NCI-H2171 treated with DMSO at 0.1 percent for 48 hours (cell line): ENCODE measurements at regions not wholly inside any gene's neighbourhood (a gene's known extent, or its start where the extent isn't known, plus 50 kb on each side); places are given as distances from the start of the nearest gene placed in this dataset.
"Not testable (repeated sequence)": the region's sequence is repeated elsewhere in the genome, so short reads cannot be mapped to it uniquely, and the experiment has no call there.

Experiments
- DNase-seq: peaks from one replicate; lab custom pipeline; 2025; lab: John Stamatoyannopoulos, UW

DNA sequence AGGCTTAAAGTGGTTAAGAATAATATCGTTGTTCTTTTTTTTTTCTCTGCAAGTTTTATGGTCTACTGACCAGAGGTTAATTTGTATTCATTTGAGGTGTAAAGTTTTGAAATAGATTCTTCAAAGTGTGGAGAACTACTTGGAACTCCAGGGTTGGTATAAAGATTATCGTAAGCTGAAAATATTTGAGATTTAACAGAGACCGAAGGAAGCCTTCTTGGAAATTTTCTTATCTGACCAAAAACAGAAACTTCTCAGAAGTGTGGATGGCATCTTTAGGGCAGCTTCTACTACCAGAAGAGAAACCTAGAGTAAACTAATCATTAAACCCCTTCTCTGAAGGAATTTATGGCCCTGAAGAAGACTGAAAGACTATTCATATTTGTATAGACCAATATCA lies 206.8 kb upstream of the MON1B start:
- DNase-seq, result no peak

DNA sequence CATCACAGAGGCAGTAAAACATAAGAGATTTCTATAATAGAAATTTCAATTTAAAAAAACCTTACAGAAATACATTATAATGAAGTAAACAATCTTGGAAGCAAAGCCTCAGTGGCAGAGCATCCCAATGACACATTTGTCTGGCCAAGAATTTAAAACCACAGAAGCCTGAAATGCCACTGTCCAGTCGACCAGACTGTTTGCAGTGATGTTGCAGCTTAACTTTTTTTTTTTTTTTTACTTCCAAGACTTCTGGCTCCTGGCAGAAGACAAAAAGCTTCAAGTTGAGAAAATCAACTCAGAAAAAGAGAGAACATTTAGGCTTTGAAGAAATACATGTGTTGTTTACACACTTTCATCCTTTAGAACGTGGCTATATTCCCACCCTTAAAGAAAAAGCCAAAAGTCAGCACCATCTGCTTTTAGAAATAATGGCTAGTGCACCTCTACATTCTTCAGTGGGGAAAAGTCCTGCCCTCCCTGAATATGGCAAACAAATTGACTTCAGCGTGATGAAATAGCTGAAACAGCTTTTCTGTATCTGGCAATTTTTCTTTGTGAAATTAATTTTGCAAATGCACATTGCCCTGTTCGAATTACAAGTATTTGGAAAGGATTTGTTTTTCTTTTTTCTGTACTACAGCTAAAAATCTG lies 205.5 kb upstream of the MON1B start:
- DNase-seq, result no peak

DNA sequence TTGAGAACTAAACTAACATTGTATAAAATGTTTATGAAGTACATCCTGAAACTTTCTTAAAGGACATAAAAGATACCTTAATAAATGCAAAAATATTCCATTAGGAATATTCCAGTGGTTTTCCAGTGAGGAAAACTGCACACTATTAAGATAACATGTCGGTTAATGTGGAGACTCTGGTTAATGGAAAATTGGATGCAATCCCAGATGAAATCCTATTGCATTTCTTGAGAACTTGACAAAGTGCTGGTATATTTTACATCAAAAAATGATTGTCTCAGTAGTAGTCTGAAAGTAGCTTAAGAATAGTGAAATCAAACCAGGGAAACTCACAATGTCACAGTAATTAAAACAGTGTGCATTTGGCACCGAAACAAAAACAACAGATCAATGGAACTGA lies 202.5 kb upstream of the MON1B start:
- no peak for DNase-seq

DNA sequence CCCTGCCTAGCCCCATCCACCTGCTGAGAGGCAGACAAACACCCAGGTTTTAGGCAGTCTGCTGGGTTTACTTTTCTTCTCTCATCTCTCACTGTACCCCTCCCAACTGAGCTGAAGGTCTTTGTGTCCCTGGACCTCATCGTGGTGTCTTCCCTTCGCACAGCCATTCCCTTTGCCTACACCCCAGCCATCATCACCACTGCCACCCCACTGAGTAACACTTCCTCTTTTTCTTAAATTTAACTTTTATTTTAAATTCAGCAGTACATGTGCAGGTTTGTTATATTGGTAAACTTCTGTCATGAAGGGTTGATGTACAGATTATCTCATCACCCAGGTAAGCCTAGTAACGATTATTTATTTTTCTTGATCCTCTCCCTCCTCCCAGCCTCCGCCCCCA lies 188.3 kb upstream of the MON1B start:
- no peak for DNase-seq

DNA sequence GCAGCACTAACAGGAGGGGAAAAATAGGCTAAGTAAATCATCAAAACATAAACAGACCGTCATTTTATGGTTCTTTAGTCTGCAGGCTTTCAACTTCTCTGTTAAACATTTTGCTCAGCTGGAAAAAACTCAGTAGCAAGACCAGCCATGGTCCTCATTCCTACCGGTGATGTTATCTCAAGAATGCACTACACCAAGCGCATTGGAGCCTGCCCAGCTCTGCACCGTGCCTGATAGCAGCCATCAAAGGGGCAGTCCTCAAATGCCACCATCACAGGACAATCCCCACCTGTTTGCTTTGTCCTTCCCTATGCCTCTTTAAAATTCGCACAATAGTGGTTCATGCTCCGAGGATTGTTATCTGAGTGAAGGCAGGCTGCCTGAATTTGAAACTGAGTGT lies 181.5 kb upstream of the MON1B start:
- DNase-seq, result no peak

DNA sequence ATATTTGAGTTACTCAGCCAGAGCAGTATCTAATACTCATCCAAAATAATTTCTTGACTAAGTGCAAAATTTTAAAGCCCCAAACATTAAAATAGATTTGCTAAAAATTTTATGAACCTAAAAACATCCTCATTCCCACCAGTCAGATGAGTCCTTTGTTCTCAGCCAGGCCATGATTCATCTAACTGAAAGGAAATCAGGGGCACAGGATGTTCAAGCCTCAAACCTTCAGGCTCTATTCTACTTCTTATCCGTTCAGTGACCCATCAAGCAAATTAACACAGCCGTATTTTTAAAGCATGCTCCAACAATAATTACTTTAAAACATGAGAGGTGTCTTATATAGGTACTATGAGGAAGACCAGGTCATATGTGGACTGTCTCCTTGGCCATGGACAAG lies 176.5 kb upstream of the MON1B start:
- no peak for DNase-seq

DNA sequence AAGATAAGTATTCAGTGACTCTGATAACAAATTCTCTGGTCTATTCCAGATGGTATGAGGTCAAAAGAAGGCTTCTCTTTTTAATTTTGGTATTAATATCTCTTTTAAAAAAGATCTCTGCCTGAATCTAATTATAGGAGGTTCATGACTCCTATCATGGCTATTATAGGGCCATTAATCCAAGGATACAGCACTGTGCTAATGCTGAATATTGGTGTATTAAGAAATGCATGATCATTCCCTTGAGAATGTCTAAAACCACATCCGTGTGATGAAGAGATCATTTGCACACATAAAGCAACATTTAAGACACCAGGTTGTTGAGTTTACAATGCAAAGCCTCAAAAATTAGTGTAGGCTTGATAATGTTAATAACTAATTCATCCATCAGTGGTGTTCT lies 160.4 kb upstream of the MON1B start:
- no peak for DNase-seq

DNA sequence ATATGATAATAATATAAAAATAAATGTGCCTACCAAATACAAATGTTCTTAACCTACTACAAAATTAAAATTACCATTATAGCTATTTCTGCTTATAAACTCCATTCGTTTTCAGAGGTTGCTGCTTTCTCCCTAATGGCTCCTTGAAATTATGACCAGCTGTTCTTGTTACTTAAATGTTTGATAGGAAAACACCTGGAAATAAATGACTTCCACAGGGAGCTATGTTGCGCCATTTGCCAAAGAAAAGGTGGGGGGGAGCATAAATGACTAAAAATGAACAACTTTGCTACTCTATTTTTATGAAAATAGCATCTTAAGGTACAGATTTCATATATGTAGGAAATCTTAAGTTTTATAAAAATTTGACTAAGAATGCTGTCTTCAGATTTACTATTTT lies 157.5 kb upstream of the MON1B start:
- no peak for DNase-seq

DNA sequence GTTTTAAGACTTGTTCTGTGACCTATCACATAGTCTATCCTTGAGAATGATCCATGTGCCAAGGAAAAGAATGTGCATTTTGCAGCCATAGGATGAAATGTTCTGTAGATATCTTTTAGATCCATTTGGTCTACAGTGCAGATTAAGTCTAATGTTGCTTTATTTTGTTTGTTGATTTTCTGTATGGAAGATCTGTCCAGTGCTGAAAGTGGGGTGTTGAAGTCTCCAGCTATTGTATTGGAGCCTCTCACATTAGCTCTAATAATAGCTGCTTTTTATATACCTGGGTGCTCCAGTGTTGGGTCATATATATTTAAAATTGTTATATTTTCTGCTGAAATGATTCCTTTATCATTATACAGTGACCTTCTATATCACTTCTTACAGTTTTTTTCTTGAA lies 155.6 kb upstream of the MON1B start:
- no peak for DNase-seq

DNA sequence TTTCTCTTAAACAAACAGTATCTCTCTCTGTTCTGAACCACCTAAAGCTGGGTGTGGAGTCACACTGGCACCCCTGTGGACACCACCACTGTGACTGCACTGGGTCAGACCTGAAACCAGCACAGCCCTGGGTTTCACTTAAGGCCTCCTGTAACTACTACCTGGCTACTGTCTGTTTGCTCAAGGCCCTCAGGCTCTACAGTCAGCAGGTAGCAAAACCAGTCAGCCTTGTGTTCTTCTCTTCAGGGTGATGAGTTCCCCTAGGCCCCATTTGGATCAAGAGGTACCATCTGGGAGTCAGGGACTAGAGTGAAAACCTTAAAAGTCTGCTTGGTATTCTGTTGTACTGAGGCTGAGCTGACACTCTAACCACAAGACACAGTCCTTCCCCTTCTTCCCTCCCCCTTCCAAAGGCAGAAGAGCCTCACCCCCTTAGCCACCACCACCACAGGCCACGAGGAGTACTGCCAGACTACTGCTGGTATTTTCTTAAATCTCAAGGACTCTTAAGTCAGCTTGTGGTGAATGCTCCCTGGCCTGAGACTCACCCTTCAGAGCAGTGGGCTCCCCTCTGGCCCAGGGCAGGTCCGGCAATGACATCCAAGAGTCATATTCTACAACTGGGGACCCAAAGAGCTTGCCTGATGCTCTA lies 153.2 kb upstream of the MON1B start:
- no peak for DNase-seq

DNA sequence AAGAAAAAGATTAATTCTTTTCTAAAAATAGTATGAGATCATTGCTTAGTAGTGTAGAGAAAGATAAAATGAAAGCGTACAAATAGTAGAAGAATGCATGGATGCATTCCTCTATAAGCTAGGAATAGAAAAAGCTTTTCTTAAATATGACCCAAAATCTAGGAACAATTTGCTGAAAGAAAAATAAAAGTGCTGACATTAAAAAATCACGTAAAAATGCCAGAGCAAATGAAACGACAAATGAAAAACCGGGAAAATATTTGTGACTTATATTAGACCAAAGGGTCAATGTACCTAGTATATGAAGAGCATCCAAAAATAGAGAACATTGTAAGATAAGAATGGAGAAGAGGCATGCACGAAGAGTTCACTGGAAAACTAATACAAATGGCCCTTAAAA lies 149.5 kb upstream of the MON1B start:
- no peak for DNase-seq

DNA sequence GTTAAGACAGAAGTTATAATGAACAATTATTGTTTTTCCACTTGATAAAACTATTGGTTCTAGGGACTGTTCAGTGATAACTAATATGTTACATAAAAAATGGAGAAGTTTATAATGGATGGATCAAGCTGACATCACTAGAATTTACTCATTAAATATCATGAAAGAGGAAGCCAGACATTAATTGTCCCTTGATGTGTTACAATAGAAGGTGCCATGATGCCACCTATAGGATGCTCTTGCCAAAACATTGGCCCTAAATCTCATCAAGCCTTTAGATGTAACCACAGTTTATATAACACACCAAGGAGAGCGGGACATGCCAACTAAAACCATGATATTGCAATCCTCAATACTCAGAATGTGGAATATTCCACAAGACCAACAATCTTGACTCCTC lies 147.9 kb upstream of the MON1B start:
- DNase-seq, result peak; percentile 62

DNA sequence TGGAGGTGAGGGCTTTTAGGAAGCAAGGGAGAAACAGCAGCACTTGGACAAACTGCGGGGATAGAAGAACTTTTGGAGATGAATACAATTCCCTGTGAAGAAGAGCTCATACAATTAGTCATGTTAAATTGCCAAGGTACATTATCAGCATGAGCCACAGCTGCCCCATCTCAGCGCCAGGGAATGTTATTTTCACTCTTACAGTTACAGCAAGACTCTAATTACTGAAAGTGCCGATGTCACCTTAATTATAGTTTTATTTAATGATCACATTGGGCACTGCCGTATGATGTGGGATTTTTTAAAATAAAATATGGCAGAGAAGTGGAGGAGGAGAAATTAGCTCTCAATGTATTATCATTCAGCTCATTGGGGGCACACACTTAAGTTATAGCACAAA lies 144.8 kb upstream of the MON1B start:
- DNase-seq, result no peak

DNA sequence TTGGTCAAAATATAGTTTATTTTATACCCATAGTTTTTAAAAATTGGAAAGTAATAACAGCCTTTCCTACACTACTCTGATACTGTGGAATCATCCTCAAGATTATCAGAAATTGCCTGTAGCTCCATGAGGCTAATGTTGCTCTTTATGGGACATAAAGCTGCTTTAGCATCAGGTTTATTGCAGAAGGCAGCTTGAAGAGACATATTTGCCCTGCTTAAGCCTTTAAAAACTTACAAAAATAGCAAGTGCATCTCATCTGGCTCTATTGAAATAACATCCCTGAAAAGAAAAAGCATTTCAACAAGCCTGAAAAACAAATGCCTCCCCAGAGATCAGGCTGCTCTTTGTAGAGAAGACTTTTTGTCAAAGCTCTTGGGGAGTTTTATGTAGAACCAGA lies 142.9 kb upstream of the MON1B start:
- DNase-seq, result no peak

DNA sequence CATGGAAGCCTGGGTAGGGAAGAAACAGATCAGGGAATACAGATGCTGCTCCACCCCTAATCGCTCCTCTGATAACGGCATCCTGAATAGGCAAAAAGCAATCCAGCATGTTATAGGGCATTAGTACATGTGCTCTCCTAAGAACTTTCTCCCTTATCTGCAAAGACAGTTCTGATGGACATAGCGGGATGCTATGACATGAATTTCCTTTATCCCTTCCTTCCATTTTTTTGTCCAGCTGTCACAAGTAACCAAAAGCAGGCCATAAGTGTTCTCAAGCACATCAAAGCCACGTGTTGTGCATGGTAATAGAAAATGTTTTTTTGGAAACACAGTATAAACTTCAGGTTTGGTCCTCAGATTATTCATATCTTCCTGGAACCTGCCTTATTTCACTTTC lies 141.4 kb upstream of the MON1B start:
- no peak for DNase-seq

DNA sequence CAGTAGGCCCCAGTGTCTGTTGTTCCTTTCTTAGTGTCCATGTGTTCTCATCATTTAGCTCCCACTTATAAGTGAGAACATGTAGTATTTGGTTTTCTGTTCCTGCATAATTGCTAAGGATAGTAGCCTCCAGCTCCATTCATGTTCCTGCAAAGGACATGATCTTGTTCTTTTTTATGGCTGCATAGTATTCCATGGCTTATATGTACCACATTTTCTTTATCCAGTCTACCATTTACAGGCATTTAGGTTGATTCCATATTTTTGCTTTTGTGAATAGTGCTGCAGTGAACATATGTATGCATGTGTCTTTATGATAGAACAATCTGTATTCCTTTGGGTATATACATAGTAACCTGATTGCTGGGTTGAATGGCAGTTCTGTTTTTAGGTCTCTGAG lies 134.4 kb upstream of the MON1B start:
- DNase-seq, result not testable (repeated sequence)

DNA sequence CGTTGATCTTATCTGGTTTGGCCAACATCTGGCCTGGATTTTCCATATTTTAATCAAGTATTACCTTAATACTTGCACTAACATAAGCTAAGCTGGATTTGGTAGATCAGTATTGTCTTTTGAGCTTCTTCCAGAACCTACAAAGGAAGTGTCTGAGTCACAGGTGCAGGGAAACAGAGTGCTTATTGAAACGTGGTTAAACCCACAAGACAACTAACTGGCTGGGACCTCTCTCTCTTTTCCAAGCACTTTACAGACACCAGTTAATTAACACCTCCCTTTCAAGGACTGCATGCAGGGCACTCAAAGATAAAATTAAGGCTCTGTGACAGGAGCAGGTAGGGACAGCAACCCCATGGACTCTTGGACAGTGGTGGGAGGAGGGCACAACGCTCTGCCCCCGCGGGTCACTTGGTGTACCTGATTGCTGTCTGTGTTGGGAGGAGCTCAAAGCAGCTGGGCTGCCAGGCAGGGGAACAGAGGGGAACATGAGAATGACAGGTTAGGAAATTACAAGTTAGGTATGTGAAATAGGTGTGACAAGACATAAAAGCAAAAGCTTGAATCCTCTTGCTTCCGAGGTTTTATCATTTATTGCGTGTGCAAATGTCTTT lies 133.7 kb upstream of the MON1B start:
- DNase-seq, result no peak

DNA sequence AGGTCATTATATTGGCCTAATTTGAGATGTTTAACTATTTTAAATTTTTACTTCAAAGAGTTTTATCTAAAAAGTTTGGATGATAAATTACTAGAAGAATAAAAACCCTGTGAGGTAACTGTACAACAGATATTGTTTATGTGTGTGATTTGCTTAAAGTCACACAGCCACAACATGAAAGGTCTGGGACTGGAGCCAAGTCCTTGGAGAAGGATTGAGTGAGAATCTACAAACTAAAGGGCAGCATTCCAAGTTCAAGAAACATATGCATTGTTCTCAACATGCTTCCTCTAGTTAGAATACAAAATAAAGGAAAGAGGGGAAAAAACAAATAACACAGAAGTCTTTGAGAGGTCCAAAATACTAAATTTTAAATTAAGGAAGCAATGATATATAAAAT lies 131.5 kb upstream of the MON1B start:
- peak; percentile 69 for DNase-seq

DNA sequence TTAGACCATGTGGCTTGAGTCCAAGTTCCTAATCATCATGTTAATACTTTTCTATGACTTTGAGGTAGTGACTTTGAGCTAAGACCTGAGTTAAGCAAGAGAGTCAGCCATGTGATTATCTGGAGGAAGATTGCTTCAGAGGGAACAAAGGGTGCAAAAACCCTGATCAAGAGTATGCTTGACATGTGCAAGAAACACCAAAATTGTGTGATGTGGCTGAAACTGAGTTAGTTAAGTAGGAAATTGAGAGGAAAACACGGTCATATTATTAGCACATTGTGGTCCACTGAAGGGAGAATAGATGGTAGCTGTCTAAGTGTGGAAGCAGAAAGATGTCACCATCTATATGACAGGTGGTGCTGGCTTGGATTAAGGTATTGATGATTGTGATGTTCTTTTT lies 130.4 kb upstream of the MON1B start:
- no peak for DNase-seq

DNA sequence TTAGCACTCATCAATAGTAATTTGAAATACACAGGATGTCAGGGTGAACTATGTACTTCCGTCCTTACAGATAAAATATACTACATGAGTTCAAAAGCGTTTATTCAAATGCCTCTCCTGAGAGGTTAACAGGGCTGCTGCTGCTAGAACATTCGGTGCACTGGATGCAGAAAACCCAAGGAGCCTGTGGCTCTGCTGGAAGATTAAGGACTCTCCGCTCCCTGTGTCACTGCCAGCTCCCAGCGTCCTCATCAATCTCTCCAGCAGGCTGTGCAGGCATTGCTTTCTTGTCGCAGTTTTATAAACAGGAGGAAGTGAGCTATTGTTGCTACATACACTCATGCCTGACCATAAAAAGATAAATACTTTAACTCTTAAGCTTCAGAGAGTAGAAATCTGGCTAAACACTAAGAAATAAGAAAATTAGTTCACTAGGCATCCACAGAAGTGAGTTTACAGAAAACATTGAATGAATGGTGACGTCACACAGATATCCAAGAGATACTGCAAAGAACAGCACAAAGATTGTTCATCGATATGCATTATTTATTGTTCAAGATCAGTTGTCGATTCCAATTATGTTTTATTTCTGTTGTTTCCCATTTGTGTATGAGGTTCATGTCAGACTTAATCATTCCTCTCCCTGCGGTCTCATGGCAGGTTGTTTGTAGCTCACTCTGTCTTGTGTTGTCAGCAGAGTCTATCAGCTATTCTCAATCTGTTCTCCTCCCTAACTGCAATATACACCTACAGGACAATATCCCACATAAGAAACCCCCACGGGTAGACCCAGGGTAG lies 127.9 kb upstream of the MON1B start:
- no peak for DNase-seq

DNA sequence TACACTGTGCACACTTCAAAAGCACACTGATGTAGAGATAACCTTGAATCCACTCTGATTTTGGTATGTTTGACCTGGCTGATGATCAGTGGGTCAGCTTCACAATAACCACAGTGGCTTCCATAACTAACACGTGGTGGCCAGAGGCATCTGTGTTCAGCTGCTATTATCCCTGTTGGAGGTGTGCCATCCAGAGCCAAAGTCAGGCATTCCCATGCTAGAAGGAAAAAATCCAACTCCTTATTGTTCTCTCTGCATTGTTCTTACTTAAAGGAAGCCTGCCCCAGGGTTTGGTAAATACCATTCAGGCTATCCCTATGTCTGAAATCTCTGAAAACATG lies 127.3 kb upstream of the MON1B start:
- no peak for DNase-seq

DNA sequence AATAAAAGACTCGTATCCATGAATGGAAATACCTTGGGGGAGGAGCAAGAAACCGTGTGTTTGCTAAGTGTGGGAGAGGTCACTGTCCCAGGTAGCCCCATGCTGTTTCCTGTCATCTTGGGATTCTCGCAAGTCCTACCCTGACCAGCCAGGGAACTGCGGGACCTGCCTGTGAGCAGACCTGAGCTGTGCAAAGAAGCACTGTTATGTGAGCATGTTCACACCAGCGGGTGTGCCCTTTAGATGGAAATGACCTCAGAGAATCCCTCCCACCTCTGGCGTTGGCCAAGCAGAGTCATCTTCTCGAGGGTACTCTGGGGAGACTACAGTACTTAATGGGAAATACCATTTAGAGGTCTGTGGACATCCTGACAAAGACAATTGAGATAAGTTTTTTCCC lies 127.0 kb upstream of the MON1B start:
- DNase-seq, result no peak

DNA sequence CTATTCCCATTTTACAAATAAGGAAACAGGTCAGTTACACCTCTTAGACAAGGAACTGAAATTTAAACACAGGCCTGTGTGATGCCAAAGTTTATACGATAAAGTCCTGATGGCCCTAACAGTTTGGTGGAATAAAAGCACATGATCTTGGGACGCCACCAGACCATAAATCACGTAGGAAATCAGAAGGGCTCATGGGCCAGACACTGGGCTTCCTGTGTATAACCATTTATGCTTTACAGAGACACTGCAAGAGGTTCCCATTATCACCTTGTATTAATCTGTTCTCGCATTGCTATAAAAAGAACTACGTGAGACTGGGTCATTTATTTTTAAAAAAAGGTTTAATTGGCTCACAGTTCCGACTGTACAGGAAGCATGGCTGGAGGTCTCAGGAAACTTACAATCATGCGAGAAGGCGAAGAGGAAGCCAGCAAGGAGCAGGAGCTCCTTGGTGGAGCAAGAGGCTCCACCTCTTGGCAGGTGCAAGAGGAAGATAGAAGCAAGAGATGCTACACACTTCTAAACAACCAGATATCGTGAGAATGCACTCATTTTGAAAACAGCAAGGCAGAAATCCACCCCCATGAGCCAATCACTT lies 124.0 kb upstream of the MON1B start:
- no peak for DNase-seq
